ENCODE measurements at regions not wholly inside any gene's neighbourhood (a gene's known extent, or its start where the extent isn't known, plus 50 kb on each side); places are given as distances from the start of the nearest gene placed in this dataset.
"Not testable (repeated sequence)": the region's sequence is repeated elsewhere in the genome, so short reads cannot be mapped to it uniquely, and the experiment has no call there.

DNA sequence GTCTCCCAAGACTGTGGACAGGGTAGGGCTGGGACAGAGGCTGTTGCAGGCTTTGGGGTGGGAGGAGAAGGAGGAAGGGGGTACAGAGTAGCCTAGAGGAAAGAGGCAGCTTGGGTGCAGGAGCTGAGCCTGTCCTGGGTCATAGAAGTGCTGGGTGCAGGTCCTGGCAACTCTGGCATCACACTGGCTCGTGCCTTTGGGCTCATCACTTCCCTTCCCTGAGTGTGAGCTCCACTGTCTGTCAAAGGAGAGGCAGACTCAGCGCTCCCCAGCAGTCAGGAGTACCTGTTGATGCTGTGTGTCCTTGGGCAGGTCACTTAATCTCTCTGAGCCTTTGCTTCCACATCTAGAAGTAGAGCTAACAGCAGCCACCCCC lies 157.1 kb downstream of the PTPRU start:
- DNase-seq (ENCODE audit: extremely low read depth, low read depth): no peak

DNA sequence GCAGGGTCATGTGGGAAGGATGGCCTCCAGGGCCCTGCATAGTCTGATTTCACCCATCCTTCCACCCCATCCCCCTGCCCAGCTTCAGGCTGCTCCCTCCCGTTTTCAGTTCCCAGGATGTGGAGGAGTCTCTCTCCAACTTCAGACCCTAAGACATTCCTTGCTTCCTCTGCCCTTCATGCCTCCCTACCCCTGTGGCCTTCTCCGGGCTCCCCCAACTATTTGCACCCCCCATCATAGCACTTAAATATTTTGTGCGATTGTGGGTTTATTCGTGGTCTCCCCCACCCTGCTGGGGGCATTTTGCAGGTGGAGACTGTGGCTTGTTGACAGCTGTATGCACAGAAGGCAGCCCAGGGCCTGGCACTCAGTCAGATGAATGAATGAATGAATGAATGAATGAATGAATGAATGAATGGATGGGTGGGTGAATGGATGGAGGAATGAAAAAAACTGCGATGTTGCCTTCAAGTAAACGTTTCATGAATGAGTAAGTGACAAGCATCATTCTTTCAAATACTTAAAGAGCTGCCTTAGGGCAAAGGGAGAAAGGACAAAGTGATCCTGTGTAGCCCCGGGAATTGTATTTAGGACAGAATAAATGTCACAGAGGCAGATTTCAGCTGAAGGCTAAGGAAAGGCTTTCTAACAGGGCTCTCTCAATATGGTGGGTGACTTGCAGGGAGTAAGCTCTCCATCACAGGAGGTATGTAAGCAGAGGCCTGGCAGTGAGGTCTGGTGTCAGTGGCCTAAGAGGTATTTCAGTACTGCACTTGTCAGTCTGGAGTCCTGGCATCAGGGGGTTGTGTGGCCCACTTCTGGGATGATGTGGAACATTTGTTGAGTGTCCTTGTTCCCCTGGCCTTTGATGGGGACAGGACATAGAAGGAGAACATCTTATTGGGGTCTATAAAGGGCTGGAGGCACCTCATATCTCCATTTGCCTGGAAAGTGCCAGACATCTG lies 156.4 kb downstream of the PTPRU start:
- no peak for DNase-seq (ENCODE audit: extremely low read depth, low read depth)

DNA sequence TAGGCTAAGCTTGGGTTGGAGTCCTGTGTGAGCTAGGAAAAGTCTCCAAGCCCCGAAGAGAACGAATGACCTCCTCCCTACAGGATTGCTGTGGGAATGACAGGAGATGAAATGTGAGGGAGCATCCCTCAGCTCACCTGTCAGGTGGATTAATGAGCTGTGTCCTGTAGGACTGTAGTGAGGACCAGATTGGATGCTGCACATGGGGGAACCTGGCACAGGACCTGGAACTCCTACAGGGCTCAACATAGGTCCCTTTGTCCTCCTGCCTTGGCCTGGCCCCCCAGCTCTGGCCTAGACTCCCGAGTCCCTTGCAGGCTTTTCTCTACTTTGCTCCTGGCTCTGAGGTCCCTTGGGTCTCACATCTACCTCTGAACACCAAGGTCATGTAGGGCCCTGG lies 155.7 kb downstream of the PTPRU start:
- DNase-seq (ENCODE audit: extremely low read depth, low read depth): no peak

DNA sequence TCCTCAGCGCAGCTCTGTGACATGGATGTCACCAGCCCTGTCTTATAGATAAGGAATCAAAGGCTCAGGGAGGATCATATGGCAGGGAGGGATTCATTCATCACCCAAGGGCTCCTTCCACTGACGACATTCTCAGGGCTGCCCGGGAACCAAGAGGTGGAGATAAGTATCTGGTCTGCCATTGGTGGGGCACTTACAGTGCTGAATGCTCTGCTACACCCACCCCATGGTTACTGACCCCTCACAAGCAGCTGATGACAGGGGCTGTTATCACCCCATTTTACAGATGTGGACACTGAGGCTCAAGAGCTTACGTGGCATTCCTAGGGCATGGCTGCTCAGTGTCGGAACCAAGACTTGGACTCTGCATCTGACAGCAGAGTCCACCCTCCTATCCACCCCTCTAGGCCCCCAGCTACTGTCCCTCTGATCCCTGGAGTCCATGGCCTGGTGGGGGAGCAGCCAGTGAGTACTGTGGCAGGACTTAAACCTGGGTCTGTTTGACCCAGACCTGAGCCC lies 155.1 kb downstream of the PTPRU start:
- DNase-seq (ENCODE audit: extremely low read depth, low read depth): no peak

DNA sequence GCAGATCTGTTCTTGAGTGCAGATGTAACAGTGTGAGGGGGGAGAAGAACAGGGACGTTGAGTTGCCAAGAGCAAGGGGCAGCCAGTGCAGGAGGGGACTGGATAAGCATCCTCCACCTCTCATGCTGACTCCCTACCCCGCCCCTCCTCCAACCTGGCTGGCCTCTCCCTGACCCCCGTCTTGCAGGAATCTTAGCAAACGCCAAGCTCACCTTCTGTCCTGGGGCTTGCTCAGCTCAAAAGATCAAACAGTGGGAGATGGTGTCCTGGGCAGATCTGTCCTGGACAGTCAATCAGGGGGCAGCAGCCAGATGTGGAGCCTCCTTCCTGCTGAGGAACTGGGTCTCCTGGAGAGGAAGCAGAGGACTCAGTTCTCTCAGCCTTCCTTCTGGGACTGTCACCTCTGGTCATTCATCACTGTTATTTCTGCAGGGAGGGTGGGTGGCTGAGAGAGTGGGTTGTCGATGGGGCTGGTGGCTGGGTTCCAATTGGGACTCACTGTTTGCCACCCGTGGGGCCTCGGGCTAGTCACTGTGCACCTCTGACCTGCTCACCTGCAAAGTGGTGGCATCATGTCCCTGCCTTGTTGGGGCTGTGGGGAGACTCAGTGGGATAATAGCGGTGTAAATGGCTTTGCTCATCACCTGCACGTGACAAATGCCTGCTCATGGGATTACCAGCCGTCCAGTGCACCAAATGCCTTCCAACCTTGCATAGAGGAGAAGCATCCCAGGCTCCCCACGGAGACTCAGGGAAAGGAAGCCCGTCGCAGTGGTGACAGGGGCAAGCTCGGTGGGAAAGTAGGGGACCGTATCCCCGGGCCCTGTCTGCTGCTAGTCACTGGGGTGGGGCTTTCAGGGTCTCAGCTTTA lies 154.4 kb downstream of the PTPRU start:
- no peak for DNase-seq (ENCODE audit: extremely low read depth, low read depth)

DNA sequence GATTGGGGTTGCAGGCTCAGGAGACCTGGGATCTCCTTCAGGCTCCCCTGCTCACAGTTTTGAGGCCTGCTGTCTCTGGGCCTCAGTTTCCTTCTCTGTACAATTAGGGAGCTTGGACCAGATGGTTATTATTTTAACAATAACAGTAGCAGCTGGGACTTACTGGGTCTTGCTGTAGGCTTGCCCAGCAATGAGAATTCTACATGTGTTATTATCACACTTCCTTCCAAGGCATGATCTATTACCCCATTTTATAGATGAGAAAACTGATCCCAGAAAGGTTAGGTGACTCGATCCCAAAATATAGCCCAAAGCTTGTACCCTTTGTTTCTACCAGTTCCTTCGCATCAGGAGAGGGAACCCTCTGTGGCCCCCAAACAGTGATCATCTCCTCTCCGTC lies 153.8 kb downstream of the PTPRU start:
- DNase-seq (ENCODE audit: extremely low read depth, low read depth): no peak

DNA sequence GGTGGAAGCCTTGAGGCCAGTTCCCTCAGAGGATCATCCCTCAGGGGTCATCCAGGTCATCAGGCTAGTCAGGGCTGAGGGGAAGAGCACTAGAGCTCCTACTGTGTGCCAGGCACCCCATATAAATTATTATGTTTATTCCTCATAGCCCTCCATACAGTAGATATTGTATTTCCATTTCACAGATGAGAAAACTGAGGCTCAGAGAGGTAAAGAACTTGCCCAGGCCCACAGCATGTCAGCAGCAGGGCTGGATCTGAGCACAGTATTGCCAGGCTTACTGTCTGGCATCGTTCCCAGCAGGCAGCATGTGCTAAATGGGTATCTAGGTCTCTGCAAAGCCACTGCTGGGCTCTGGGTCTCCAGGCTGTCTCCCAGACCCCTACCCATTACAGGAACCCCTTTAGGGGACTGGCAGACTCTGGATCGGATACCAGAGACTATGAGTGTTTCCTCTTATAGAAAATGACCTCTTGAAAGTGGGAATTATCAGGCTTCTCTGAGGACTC lies 153.3 kb downstream of the PTPRU start:
- DNase-seq (ENCODE audit: extremely low read depth, low read depth): no peak

DNA sequence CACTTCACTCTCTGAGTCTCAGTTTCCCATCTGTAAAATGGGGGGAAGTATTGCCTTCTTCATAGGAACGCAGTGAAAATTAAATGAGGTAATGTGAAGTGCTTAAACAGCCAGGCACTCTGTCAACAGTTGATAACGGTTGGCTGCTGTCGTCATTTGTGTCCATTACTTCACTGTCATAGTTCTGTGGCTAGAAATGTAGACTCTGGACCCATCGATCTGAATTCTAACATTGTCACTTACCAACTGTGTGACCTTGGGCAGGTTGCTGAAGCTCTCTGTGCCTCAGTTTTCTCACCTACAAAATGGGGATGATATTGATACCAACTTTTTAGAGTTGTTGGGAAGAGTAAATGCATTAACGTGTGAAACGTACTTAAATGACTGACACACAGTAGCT lies 152.6 kb downstream of the PTPRU start:
- DNase-seq (ENCODE audit: extremely low read depth, low read depth): no peak

DNA sequence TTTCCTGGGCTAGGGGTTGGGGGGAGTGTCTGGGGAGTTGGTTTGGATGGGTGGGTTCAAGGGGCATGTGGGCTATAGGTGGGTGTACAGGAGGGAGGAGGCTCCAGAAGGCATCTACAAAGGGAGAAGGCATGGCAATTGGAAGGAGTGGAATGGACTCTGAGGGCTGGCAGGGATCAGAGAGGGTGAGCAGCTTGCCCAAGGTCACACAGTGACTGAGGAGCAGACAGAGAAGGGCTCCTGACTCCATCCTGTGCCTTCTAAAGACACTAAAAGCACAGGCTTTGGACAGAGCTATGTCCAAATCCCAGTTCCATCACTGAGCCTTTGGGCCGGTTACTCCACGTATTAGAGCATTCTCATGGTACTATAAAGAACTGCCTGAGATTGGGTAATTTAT lies 151.8 kb downstream of the PTPRU start:
- no peak for DNase-seq (ENCODE audit: extremely low read depth, low read depth)

DNA sequence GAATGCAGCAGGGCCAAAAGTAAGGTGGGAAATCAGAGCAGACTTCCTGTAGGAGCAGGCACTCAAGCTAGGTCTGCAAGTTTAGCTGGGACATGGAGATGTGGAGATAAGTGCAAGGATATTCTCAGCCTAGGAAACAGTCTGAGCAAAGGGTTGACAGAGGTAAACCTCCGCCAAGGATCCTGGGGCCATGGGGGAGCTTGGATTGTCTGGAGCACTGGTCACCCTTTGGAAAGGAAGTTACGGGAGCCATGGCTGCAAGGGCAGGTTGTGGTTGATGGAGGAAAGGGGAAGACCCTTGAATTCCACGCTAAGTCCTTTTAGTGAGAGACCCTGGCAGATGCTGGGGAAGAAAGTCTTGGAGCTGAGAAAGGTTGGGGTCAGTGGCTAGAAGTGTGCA lies 150.9 kb downstream of the PTPRU start:
- DNase-seq (ENCODE audit: extremely low read depth, low read depth): no peak

DNA sequence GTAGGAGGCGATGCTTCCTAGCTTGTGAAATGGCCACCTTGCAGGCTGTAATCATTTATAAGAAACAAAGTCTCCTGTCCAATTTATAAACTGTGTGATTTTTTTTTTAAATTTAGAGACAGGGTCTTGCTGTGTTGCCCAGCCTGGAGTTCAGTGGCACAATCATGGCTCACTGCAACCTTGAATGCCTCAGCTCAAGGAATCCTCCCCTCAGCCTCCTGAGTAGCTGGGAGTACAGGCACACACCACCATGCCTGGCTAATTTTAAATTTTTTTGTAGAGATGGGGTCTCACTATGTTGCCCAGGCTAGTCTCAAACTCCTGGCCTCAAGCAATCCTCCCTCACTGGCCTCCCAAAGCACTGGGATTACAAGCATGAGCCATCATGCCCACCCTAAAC lies 150.1 kb downstream of the PTPRU start:
- DNase-seq (ENCODE audit: extremely low read depth, low read depth): not testable (repeated sequence)

DNA sequence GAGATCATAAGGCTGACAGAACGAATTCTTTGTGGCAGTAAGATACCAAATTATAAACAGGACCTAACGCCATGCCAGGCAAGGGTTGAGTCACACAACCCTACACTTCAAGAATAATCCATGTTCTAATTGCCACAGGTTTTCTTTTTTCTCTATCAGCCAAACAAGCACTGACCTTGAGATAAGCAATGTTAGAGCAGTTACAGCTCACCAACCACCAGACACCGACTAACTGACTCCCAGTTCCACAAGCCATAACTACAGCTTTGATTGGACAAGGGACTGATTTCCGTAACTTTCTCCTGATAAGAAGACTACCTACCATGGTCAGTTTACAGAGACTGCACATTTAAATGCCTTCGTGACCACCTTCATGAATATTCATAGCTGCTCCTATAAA lies 149.6 kb downstream of the PTPRU start:
- DNase-seq (ENCODE audit: extremely low read depth, low read depth): no peak

DNA sequence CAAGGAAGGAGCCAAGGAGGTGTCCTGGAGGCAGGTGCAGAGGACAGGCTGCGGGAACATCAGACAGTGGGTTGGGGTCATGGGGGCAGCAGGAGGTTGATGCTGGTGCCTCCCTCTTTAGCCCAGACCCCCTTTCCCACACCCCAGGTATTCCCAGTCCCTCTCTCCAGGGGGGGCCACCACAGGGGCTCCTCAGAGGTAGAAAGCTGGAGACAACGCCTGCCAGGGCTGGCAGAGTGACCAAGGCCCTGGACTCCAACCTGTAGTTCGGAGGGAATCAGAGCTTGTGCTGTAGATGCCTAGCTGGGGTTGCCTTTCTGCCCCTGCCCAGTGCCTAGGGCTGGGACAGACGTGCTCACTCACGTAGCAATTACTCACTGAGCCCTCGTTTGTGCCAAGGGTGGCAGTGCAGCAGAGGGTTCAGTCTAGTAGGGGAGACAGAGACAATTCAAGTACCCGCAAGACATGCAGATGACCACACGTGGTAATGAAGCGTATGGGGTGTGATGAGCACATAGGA lies 148.2 kb downstream of the PTPRU start:
- DNase-seq (ENCODE audit: extremely low read depth, low read depth): no peak

DNA sequence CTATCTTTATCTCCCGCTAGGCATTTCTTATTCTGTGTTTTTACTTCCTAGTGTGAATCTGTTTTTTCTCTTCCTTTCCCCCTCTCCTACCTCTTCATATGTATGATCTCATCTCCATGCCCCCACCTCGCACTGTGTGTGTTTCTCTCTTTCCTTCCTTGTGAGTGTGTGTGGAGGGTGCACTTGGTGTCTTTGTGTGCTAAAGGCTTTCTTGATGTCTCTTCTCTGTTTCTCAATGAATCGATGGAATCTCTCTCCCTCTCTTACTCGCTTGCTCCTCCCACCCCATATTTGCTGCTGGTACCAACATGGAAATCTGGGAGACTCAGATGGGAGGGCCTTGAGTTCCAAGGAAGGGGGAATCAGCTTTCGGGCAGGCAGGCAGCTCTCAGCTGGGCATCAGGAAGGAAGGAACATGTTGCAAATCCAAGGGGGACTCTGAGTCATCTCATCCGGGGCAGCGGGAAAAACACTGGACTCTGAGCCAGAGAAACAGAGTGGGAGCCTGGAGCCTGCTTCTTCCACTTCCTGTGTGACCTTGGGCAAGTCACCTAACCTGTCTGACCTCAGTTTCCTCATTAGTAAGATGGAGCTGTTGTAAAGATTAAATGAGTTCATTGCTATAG lies 147.5 kb downstream of the PTPRU start:
- no peak for DNase-seq (ENCODE audit: extremely low read depth, low read depth)

DNA sequence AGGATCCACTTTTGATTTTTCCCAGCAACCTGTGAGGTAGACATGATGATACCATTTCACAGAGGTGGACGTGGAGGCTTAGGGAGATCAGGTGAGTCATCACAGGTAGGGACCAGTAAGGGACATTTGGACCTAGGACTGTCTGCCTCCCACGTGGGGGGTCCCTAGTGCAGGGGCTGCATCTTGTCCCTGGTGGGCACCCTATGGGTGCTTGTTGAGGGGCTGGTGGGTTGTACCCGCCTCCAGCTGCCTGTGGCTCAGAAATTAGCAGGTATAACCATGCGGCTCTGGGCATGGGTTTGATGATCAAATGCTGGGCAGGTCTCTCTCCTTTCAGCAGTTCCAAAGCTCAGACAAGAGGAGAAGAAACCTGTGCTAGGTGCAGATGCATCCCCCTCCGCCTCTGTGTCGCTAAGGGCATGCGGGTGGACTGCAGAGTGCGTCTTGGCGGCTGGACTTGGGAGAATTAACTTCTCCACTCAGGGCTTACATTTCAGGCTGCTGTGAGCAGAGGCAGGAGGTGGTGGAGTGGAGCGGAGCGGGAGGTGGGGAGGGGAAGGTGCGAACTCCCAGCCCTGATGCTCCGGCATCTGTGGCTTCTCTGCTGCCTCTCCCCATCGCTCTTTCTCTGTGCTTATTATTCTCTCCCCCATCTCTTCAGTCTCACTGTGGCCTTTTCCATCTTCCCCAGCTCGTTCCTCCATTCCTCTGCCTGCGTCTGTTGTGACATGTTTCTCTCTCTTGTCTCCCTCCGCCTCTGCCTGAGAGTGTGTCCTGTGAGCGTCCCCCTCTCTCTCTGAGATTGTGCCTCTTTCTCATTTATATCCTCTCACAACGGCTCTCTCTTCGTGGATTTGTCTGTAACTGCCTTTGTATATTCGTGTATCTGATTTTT lies 146.8 kb downstream of the PTPRU start:
- no peak for DNase-seq (ENCODE audit: extremely low read depth, low read depth)

DNA sequence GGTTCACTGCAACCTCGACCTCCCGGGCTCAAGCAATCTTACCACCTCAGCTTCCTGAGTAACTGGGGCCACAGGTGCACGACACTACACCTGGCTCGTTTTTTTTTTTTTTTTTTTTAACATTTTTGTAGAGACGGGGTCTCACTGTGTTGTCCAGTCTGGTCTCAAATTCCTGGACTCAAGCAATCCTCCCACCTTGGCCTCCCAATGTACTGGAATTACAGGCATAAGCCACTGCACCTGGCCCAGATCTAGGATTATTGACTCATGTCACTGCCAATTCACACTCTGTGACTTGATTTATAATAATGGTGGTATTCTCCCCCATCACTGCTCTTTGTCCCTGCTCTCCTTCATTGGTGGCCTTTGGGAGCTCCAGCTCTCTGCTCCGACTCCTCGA lies 145.1 kb downstream of the PTPRU start:
- no peak for DNase-seq (ENCODE audit: extremely low read depth, low read depth)

DNA sequence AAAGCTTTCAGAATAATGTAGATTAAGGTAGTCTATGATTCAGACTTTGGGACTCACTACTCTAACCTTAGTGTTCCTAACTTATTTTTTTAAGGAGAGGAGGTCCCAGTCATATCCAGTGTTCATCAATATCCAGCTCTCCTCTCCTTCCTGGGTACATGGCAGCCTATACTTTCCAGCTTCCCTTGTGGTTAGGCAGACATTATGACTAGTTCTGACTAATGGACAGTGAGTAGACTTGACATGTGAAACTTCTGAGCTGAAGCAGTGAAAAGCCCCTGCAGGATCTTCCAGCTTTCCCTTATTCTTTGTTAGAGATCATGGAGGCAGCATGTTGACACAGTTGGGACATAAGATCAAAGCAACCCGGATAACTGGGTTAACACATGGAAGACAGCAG lies 144.2 kb downstream of the PTPRU start:
- no peak for DNase-seq (ENCODE audit: extremely low read depth, low read depth)

DNA sequence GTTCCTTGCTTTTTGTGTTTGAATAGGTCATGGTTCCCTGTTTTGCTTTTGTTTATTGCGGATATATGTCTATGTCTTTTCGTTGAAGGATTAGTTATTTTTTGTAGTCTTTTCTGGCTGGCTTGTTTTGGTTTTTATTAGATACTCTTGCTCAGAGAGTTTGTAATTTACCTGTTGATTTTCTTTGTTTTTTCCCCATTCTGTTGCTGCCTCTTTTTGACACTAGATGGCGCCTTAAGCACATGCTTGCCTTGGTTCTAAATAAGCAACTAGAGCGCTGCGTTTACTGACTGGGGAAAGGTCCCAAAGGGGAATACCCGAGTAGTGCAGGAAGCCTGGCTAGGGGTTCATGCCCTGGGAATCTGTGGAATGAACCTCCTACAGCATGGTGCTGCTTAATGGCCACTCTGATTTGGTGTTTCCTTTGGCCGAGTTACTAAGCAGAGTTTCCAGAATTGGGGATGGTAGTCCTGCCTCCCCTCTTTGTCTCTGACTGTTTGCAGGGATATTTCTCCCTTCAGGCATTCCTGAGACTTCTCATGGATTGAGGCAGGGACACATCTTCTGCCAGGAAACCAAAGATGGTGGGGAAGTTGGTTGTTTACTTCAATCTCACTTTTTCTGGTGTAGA lies 143.2 kb downstream of the PTPRU start:
- peak; percentile 4 for DNase-seq (ENCODE audit: extremely low read depth, low read depth)

Measured in NCI-H460 (cell line).